GM12878 (cell line): ENCODE measurements at regions not wholly inside any gene's neighbourhood (a gene's known extent, or its start where the extent isn't known, plus 50 kb on each side); places are given as distances from the start of the nearest gene placed in this dataset.

Experiments
- ATAC-seq: fragments of 200-7000 bp; cut with Tn5 transposase; 3 replicates; pipeline ENCODE4 v1.9.1; 2020; ENCODE audit warnings: mild to moderate bottlenecking, moderate library complexity
- BruUV-seq: library from RNA; stranded (reverse); fragments of 400-500 nt; replicated peaks from 2 replicates; lab custom pipeline; 2021; lab: Mats Ljungman, UMichigan
- CTCF ChIA-PET: fragments of 300-600 bp; sonication (Branson Sonifier 250); formaldehyde crosslinking; extraction: SDS; loops from one replicate; lab custom pipeline; 2021; ENCODE audit warnings: inconsistent platforms; lab: Yijun Ruan, JAX
- POLR2A ChIA-PET: fragments of 350-600 bp; formaldehyde crosslinking; extraction: SDS; loops from one replicate; lab custom pipeline; 2021; ENCODE audit warnings: inconsistent platforms; lab: Charles Lee
- RAD21 ChIA-PET: fragments of 300-600 bp; sonication (Branson Sonifier 250); formaldehyde crosslinking; loops from one replicate; lab custom pipeline; 2023; ENCODE audit warnings: antibody characterized with exemption; ENCODE audit not compliant: unreplicated experiment; lab: Charles Lee
- SMC1A ChIA-PET: fragments of 300-600 bp; sonication (Branson Sonifier 250); formaldehyde crosslinking; loops from one replicate; lab custom pipeline; 2023; ENCODE audit not compliant: unreplicated experiment, uncharacterized antibody; lab: Charles Lee
- DNase-seq: peaks from one replicate; pipeline ENCODE4 v3.0.0-alpha.2; 2011; ENCODE audit warnings: low read depth, low spot score
- FAIRE-seq: peaks from 3 replicates; lab custom pipeline; 2011; peaks lifted over from hg19 to GRCh38; lab: Jason Lieb, UNC
- H2AFZ ChIP-seq: 2 replicates; pipeline ENCODE4 v1.6.0; 2011; ENCODE audit warnings: low read depth, low read length, control low read depth; ENCODE audit not compliant: control insufficient read depth
- H3K27ac ChIP-seq: 2 replicates; pipeline ENCODE4 v1.5.1; 2011; ENCODE audit warnings: control low read depth; ENCODE audit not compliant: control insufficient read depth, insufficient read depth
- H3K27me3 ChIP-seq, 2 experiments: replicated peaks in 1 of 2; 2 replicates each; pipeline versions ENCODE4 v1.6.0 to v1.6.1; 2011; ENCODE audit warnings: low read length in 1 of 2; ENCODE audit not compliant: control insufficient read depth in 2 of 2, insufficient read depth in 2 of 2
- H3K36me3 ChIP-seq, 2 experiments: 2 replicates each; pipeline ENCODE4 v1.5.1; 2011; ENCODE audit warnings: low read length in 1 of 2; ENCODE audit not compliant: control insufficient read depth in 2 of 2, insufficient read depth in 2 of 2
- H3K4me1 ChIP-seq: 2 replicates; pipeline ENCODE4 v1.6.1; 2011; ENCODE audit warnings: mild to moderate bottlenecking, low read length, moderate library complexity, mixed read lengths; ENCODE audit not compliant: control insufficient read depth, insufficient read depth
- H3K4me2 ChIP-seq: 2 replicates; pipeline ENCODE4 v1.6.0; 2011; ENCODE audit warnings: control low read depth; ENCODE audit not compliant: control insufficient read depth, insufficient read depth
- H3K4me3 ChIP-seq: fragments of 200-600 bp; sonication (generic); 2 replicates; pipeline ENCODE4 v1.5.1; 2016
- H3K79me2 ChIP-seq: 2 replicates; pipeline ENCODE4 v1.6.0; 2011; ENCODE audit warnings: low read length; ENCODE audit not compliant: control insufficient read depth, insufficient read depth
- H3K9ac ChIP-seq: 2 replicates; pipeline ENCODE4 v1.8.0; 2011; ENCODE audit warnings: low read length, control low read depth, mixed read lengths; ENCODE audit not compliant: control insufficient read depth, insufficient read depth
- H3K9me3 ChIP-seq: replicated peaks from 3 replicates; pipeline ENCODE4 v1.5.1; 2011; ENCODE audit warnings: mild to moderate bottlenecking, low read length; ENCODE audit not compliant: control insufficient read depth, insufficient read depth
- H4K20me1 ChIP-seq: 2 replicates; pipeline ENCODE4 v1.6.0; 2011; ENCODE audit not compliant: control insufficient read depth, insufficient read depth
- BACH1 ChIP-seq: fragments of 450-650 bp; IDR thresholded peaks from 2 replicates; pipeline ENCODE4 v1.6.1; 2017; ENCODE audit warnings: mild to moderate bottlenecking, borderline replicate concordance
- CBFB ChIP-seq: IDR thresholded peaks from 2 replicates; pipeline ENCODE4 v1.6.1; 2016; ENCODE audit warnings: antibody characterized with exemption, low read depth
- CHD2 ChIP-seq: IDR thresholded peaks from 2 replicates; pipeline ENCODE4 v1.6.1; 2011; ENCODE audit warnings: low read depth, low read length, improper control_type of control experiment, borderline replicate concordance
- ELK1 ChIP-seq: IDR thresholded peaks from 2 replicates; pipeline ENCODE4 v1.6.1; 2012; ENCODE audit warnings: low read depth, low read length, improper control_type of control experiment
- HDAC6 ChIP-seq: fragments of 200-600 bp; sonication (generic); IDR thresholded peaks from one replicate; pipeline ENCODE4 v1.8.0; 2017; ENCODE audit warnings: antibody characterized with exemption; ENCODE audit not compliant: unreplicated experiment
- IKZF1 ChIP-seq: fragments of 450-650 bp; conservative IDR thresholded peaks from 2 replicates; pipeline ENCODE4 v1.6.1; 2017; ENCODE audit warnings: antibody characterized with exemption, mild to moderate bottlenecking
- IRF4 ChIP-seq: IDR thresholded peaks from 2 replicates; pipeline ENCODE4 v1.6.1; 2011; ENCODE audit warnings: low read depth, low read length
- RAD21 ChIP-seq: IDR thresholded peaks from 2 replicates; pipeline ENCODE4 v1.6.1; 2011; ENCODE audit warnings: mild to moderate bottlenecking, low read depth, low read length, moderate library complexity; ENCODE audit not compliant: insufficient read depth
- SMAD5 ChIP-seq: IDR thresholded peaks from 2 replicates; pipeline ENCODE4 v1.6.1; 2016; ENCODE audit warnings: antibody characterized with exemption, low read depth
- TCF7 ChIP-seq: IDR thresholded peaks from 2 replicates; pipeline ENCODE4 v1.6.1; 2014; ENCODE audit warnings: antibody characterized with exemption, borderline replicate concordance
- ZBTB11 ChIP-seq: fragments of 450-650 bp; formaldehyde crosslinking; IDR thresholded peaks from 2 replicates; pipeline ENCODE4 v1.5.0; 2022; ENCODE audit warnings: mild to moderate bottlenecking, missing genetic modification characterization
- ZBTB4 ChIP-seq: fragments of 450-650 bp; formaldehyde crosslinking; IDR thresholded peaks from 2 replicates; pipeline ENCODE4 v1.4.0; 2022; ENCODE audit warnings: mild to moderate bottlenecking, moderate library complexity
- ZNF24 ChIP-seq: fragments of 450-650 bp; IDR thresholded peaks from 2 replicates; pipeline ENCODE4 v1.6.1; 2017; ENCODE audit warnings: antibody characterized with exemption, mild to moderate bottlenecking
- in situ Hi-C: fragments of 300-500 bp; cut with MboI; formaldehyde crosslinking; loops from 9 replicates; pipeline ENCODE4 v1.14.3; 2018; ENCODE audit warnings: mixed read lengths
- intact Hi-C: fragments of 100-400 bp; cut with micrococcal nuclease; formaldehyde crosslinking; loops from one replicate; pipeline ENCODE4 v1.14.2; 2022; ENCODE audit not compliant: unreplicated experiment

GRCh38 chr12:83864054-83864453 lies 1048.5 kb downstream of the SLC6A15 start (continued):
- TF ChIP-seq ZBTB4 (CRISPR knock-in tag) (no peak), IKZF1 (no peak), CBFB (no peak)

GRCh38 chr12:83859021-83859420 lies 1053.6 kb downstream of the SLC6A15 start:
- no peaks in the 10 kb centered on the region; the same call in 2 of the 3 replicates for H3K9me3 ChIP-seq
- H3K27ac ChIP-seq: no peak overlapping the region
- no peak overlapping the region for H3K9ac ChIP-seq
- in situ Hi-C loops: no loop called here
- H3K4me1 ChIP-seq: no peaks in the 10 kb centered on the region
- no peak overlapping the region for H3K4me3 ChIP-seq
- RAD21 ChIA-PET: no interaction called here
- no TSS peak for BruUV-seq
- FAIRE-seq: no peak
- H3K4me2 ChIP-seq: no peak overlapping the region
- no peaks in the 10 kb centered on the region for H4K20me1 ChIP-seq
- POLR2A ChIA-PET: no interaction called here
- no peak overlapping the region for H2AFZ ChIP-seq
- no peaks in the 10 kb centered on the region for H3K36me3 ChIP-seq
- SMC1A ChIA-PET: no interaction called here
- ATAC-seq: no peak
- intact Hi-C loops: no loop called here
- CTCF ChIA-PET: no interaction called here
- no peaks in the 10 kb centered on the region for H3K27me3 ChIP-seq
- no peaks in the 10 kb centered on the region for H3K79me2 ChIP-seq
- no peak for DNase-seq
- TF ChIP-seq ELK1: no peak
- no peak for TF ChIP-seq BACH1
- TF ChIP-seq HDAC6: no peak
- TF ChIP-seq RAD21: no peak
- TF ChIP-seq ZNF24: no peak
- TF ChIP-seq TCF7: no peak
- TF ChIP-seq IRF4: no peak
- TF ChIP-seq ZBTB4 (CRISPR knock-in tag): no peak
- TF ChIP-seq ZBTB11 (CRISPR knock-in tag): no peak
- TF ChIP-seq CHD2: no peak
- TF ChIP-seq SMAD5: no peak
